ENCODE measurements at regions not wholly inside any gene's neighbourhood (a gene's known extent, or its start where the extent isn't known, plus 50 kb on each side); places are given as distances from the start of the nearest gene placed in this dataset.

DNA sequence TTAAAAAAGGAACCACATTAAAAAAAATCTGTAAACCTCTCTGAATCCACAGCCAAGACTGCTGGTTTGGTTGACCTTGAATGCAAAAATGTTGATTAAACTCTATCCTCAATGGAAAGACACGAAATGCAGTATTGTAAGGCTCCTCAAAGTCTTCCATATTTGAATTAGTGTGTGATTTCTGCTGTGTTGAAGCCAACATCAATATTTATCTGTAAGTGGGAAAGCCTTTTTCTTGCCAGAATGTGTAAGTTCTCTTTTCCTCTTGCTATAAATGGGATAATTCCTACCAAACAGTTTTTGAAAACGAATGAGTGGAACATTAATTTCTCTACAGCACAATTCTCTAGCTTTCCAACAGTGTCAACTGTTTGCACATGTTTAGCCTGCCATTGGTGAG is 422.1 kb upstream of the TNC start:
- Histone ChIP-seq H3K79me2 (ENCODE audit: insufficient read depth, low read length) (no peaks in the 10 kb centered on the region), H3K4me3 (ENCODE audit: low read depth in 1 of 2, low read length in 2 of 2) (no peak overlapping the region), H3K36me3 (ENCODE audit: insufficient read depth, low read length) (no peaks in the 10 kb centered on the region), H2AFZ (ENCODE audit: low read depth, low read length) (no peak overlapping the region), H4K20me1 (ENCODE audit: insufficient read depth, low read length) (no peaks in the 10 kb centered on the region), H3K27me3 (ENCODE audit: insufficient read depth, low read length, poor library complexity) (peaks cover 5% of the 10 kb centered on the region), H3K4me1 (ENCODE audit: insufficient read depth, low read length) (no peaks in the 10 kb centered on the region), H3K9me3 (ENCODE audit: insufficient read depth, low read length, severe bottlenecking) (no peaks in the 10 kb centered on the region), H3K9ac (ENCODE audit: low read depth, low read length) (no peak overlapping the region), H3K27ac (ENCODE audit: low read length) (no peak overlapping the region), H3K4me2 (ENCODE audit: insufficient read depth, low read length) (no peak overlapping the region)
- ATAC-seq (ENCODE audit: insufficient read depth, low read depth) (no peak), DNase-seq (no peak)
- TF ChIP-seq, protein P1, sequence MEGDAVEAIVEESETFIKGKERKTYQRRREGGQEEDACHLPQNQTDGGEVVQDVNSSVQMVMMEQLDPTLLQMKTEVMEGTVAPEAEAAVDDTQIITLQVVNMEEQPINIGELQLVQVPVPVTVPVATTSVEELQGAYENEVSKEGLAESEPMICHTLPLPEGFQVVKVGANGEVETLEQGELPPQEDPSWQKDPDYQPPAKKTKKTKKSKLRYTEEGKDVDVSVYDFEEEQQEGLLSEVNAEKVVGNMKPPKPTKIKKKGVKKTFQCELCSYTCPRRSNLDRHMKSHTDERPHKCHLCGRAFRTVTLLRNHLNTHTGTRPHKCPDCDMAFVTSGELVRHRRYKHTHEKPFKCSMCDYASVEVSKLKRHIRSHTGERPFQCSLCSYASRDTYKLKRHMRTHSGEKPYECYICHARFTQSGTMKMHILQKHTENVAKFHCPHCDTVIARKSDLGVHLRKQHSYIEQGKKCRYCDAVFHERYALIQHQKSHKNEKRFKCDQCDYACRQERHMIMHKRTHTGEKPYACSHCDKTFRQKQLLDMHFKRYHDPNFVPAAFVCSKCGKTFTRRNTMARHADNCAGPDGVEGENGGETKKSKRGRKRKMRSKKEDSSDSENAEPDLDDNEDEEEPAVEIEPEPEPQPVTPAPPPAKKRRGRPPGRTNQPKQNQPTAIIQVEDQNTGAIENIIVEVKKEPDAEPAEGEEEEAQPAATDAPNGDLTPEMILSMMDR (IDR thresholded peaks at IDR 0.05; ENCODE audit: borderline replicate concordance, extremely low read depth, low read length, poor library complexity, severe bottlenecking): no peak
- no peak for TF ChIP-seq EZH2 (IDR thresholded peaks at IDR 0.05; ENCODE audit: borderline replicate concordance, low read depth, low read length, severe bottlenecking)

DNA sequence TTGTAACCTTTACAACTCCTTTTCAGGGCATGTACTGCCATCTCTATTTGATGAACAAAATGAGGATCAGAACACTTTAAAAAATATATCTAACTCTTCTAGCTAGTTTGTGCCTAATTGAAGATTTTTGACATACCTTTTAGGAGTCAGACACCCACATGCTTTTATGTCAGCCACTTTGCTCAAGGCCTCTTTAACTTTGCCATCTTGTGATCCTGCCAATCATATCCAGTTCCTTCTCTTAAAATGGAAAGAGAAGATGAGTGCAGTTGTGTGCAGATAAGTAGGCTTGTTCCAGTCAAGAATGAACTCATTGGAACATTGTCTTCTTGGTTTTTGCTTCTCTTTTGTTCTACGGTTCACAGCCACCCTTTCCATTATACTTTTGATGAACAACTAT is 425.6 kb upstream of the TNC start:
- no peaks in the 10 kb centered on the region for H3K36me3 ChIP-seq (ENCODE audit: insufficient read depth, low read length)

DNA sequence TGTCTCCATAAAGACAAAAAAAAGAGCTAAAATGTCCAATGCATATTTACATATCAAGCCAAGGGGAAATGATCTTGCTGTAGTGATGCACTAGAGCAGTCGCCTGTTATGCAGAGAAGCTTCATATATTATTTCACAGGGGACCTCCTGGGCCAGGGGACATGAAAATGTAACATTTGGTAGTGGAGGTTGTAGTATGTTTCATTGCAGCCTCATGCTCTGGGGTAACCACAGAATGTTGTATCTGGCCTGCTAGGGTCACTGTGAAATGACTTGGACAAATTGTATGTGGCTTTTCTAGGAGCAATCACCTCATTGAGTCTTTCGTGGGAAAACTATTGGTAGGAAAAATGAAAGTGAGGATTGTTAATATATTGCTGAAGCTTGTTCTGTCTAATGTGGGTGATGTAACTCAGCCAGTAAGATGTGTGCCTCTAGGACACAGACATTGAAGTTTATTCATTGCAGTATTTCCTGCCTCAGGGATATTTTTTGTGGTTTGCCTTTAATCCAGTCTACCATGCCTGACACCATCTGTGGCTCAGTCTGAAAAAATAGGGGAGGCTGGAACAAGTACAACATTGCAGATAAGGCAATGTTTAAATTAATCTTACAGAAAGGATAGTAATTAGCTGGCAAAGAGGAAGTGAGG is 430.8 kb upstream of the TNC start:
- Histone ChIP-seq H3K27me3 (ENCODE audit: insufficient read depth, low read length, poor library complexity) (no peaks in the 10 kb centered on the region), H3K4me2 (ENCODE audit: insufficient read depth, low read length) (no peak overlapping the region), H3K4me1 (ENCODE audit: insufficient read depth, low read length) (no peaks in the 10 kb centered on the region), H3K4me3 (ENCODE audit: low read depth in 1 of 2, low read length in 2 of 2) (no peak overlapping the region), H3K9me3 (ENCODE audit: insufficient read depth, low read length, severe bottlenecking) (no peaks in the 10 kb centered on the region), H2AFZ (ENCODE audit: low read depth, low read length) (no peak overlapping the region), H3K79me2 (ENCODE audit: insufficient read depth, low read length) (no peaks in the 10 kb centered on the region), H4K20me1 (ENCODE audit: insufficient read depth, low read length) (no peaks in the 10 kb centered on the region), H3K27ac (ENCODE audit: low read length) (no peak overlapping the region), H3K9ac (ENCODE audit: low read depth, low read length) (no peak overlapping the region), H3K36me3 (ENCODE audit: insufficient read depth, low read length) (no peaks in the 10 kb centered on the region)
- no peak for TF ChIP-seq EZH2 (IDR thresholded peaks at IDR 0.05; ENCODE audit: borderline replicate concordance, low read depth, low read length, severe bottlenecking)
- TF ChIP-seq, protein P1 (IDR thresholded peaks at IDR 0.05; ENCODE audit: borderline replicate concordance, extremely low read depth, low read length, poor library complexity, severe bottlenecking): no peak
- ATAC-seq (ENCODE audit: insufficient read depth, low read depth) (no peak), DNase-seq (no peak)

More for the DNA sequence above, 425.6 kb upstream of the TNC start:
- no peaks in the 10 kb centered on the region for H3K9me3 ChIP-seq (ENCODE audit: insufficient read depth, low read length, severe bottlenecking)
- H3K4me3 ChIP-seq (ENCODE audit: low read depth in 1 of 2, low read length in 2 of 2): no peak overlapping the region
- no peak overlapping the region for H3K27ac ChIP-seq (ENCODE audit: low read length)
- H3K27me3 ChIP-seq (ENCODE audit: insufficient read depth, low read length, poor library complexity): peaks cover 5% of the 10 kb centered on the region
- no peaks in the 10 kb centered on the region for H3K4me1 ChIP-seq (ENCODE audit: insufficient read depth, low read length)
- ATAC-seq (ENCODE audit: insufficient read depth, low read depth) (no peak), DNase-seq (no peak)
- no peaks in the 10 kb centered on the region for H3K79me2 ChIP-seq (ENCODE audit: insufficient read depth, low read length)
- no peak for TF ChIP-seq EZH2 (IDR thresholded peaks at IDR 0.05; ENCODE audit: borderline replicate concordance, low read depth, low read length, severe bottlenecking)
- TF ChIP-seq, protein P1 (IDR thresholded peaks at IDR 0.05; ENCODE audit: borderline replicate concordance, extremely low read depth, low read length, poor library complexity, severe bottlenecking): no peak
- H3K9ac ChIP-seq (ENCODE audit: low read depth, low read length): no peak overlapping the region
- H4K20me1 ChIP-seq (ENCODE audit: insufficient read depth, low read length): no peaks in the 10 kb centered on the region
- H2AFZ ChIP-seq (ENCODE audit: low read depth, low read length): no peak overlapping the region
- no peak overlapping the region for H3K4me2 ChIP-seq (ENCODE audit: insufficient read depth, low read length)

All from DND-41 (cell line).